ENCODE measurements at regions not wholly inside any gene's neighbourhood (a gene's known extent, or its start where the extent isn't known, plus 50 kb on each side); places are given as distances from the start of the nearest gene placed in this dataset.
"Not testable (repeated sequence)": the region's sequence is repeated elsewhere in the genome, so short reads cannot be mapped to it uniquely, and the experiment has no call there.

DNA sequence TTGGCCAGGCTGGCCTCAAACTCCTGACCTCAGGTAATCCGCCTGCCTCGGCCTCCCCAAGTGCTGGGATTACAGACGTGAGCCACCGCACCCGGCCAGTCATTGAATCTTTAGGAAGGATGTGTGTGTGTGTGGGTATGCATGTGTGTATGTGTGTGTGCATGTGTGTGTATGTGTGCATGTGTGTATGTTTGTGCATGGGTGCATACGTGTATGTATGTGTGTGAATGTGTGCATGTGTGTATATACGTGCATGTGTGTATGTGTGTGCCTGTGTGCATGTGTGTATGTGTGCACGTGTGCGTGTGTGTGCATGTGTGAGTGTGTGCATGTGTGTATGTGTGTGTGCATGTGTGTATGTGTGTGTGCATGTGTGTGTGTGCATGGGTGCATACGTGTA is 120.1 kb upstream of the SHH start:
- TF ChIP-seq CTCF, POLR2A, POLR2AphosphoS5 (IDR thresholded peaks at IDR 0.05): not testable (repeated sequence)

Measured in upper lobe of left lung (tissue), 4 donors.